Cardiac muscle cell (in vitro differentiated cells and primary cell): ENCODE measurements at regions not wholly inside any gene's neighbourhood (a gene's known extent, or its start where the extent isn't known, plus 50 kb on each side); places are given as distances from the start of the nearest gene placed in this dataset.
A peak's percentile ranks its signal among the peaks of the same experiment; 100 is the strongest.

Source experiments
- DNase-seq, 2 donors: peaks; one replicate each; pipeline versions ENCODE4 v3.0.0 to v3.0.0-alpha.2; 2010 to 2017; ENCODE audit warnings: low read depth in 1 of 2, low spot score in 1 of 2
- H3K27ac ChIP-seq: fragments of 200-600 bp; sonication (generic); 2 replicates; pipeline ENCODE4 v1.5.1; 2016
- H3K27me3 ChIP-seq: fragments of 200-600 bp; sonication (generic); 2 replicates; pipeline ENCODE4 v1.6.0; 2016; ENCODE audit warnings: control low read depth
- H3K36me3 ChIP-seq: fragments of 200-600 bp; sonication (generic); 2 replicates; pipeline ENCODE4 v1.5.1; 2016; ENCODE audit warnings: control low read depth
- H3K4me1 ChIP-seq: fragments of 200-600 bp; sonication (generic); 2 replicates; pipeline ENCODE4 v1.8.1; 2017; ENCODE audit warnings: low read depth, mild to moderate bottlenecking, mixed run types
- H3K4me3 ChIP-seq: fragments of 200-600 bp; sonication (generic); 2 replicates; pipeline ENCODE4 v1.5.1; 2016; ENCODE audit warnings: mild to moderate bottlenecking
- H3K9me3 ChIP-seq: fragments of 200-600 bp; sonication (generic); 2 replicates; pipeline ENCODE4 v1.5.1; 2017; ENCODE audit warnings: low read depth, mild to moderate bottlenecking, control low read depth
- CTCF ChIP-seq: IDR thresholded peaks from 2 replicates; pipeline ENCODE4 v1.5.1; 2012; ENCODE audit warnings: low read depth, mild to moderate bottlenecking, low read length

DNA sequence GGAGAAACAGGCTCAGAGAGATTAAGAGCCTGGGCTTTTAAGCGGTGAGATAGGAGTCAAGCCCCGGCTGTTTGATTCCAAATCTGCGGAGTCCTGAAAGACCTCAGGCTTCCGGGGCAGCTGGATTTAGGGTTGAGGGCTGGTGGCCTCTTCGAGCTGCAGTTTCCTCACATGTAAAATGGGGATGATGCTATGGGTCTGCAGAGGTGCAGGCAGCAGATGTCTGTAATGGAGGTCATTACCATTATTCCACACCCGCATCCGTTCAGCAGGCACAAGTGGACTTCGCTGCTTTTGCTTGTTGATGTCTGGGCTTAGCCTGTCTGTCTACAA lies 175.6 kb upstream of the HS6ST1 start:
- TF ChIP-seq CTCF, result no peak
- Histone ChIP-seq H3K27ac (peak overlapping the region; percentile 63), H3K9me3 (no peaks in the 10 kb centered on the region), H3K36me3 (no peaks in the 10 kb centered on the region), H3K27me3 (no peaks in the 10 kb centered on the region), H3K4me3 (no peak overlapping the region), H3K4me1 (peaks cover 23% of the 10 kb centered on the region)
- no peak for DNase-seq

DNA sequence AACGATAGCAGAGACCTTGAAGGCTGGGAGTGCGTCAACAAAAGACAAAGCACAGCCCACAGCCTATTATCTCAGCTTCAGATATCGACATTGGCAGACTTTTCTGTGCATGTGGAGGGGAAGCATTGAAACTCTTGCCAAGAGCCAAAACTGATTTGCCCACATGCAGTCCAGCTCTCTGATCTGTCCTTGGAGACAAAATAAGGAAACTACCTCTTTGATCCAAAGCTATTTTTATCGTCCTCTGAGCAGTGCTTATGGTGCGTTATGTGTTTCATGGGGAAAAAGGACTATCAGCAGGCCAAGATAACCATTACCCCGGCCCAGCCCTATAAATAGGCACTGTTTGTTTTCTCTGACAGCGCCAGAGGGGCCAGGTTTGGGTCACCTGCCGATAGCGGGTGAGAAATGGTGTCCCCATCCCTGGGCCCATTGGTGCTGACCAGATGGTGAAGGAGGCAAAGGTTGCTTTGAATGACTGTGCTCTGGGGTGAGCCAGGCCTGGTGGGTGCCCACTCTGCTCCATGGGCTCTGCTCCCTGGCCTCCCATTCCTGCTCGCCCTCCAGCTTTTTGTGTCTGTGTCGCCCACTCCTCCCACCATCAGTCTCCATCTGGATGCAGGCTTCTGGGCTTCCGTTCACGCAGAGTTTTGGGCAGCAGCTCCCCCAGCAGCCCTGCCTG lies 176.1 kb upstream of the HS6ST1 start:
- Histone ChIP-seq H3K4me1 (peaks cover 18% of the 10 kb centered on the region), H3K4me3 (no peak overlapping the region), H3K27me3 (no peaks in the 10 kb centered on the region), H3K36me3 (no peaks in the 10 kb centered on the region), H3K9me3 (no peaks in the 10 kb centered on the region), H3K27ac (peak overlapping the region; percentile 63)
- TF ChIP-seq CTCF, result no peak
- peak; percentile 68 to 93 for DNase-seq

DNA sequence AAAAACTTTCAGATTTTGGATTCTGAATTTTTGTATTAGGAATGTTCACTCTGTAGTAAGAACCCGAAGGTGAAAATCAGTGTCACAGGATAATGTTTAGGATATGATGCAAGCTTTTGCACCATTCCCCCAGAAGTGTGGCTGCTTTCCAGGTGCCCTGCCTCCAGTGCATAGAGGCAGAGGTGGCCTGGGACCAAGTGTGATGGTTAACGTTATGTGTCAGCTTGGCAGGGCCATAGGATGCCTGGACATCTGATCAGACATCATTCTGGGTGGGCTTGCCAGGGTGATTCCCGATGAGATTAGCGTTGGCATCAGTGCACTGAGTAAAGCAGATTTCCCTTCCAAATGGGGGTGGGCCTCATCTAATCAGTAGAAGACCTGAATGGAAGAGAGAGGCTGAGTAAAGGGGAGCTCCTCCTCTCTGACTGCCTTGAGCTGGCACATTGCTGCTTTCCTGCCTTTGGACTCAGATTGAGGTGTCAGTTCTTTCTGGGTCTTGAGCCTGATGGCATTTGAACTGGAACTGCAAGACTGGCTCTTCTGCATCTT lies 177.4 kb upstream of the HS6ST1 start:
- no peaks in the 10 kb centered on the region for H3K27me3 ChIP-seq
- no peak overlapping the region for H3K27ac ChIP-seq
- H3K4me1 ChIP-seq, result peaks cover 17% of the 10 kb centered on the region
- H3K9me3 ChIP-seq, result no peaks in the 10 kb centered on the region
- DNase-seq, result peak in 1 of 2 donors; percentile 29
- H3K36me3 ChIP-seq, result no peaks in the 10 kb centered on the region
- no peak overlapping the region for H3K4me3 ChIP-seq
- TF ChIP-seq CTCF, result no peak

- no peak overlapping the region for H3K27ac ChIP-seq
- H3K36me3 ChIP-seq, result no peaks in the 10 kb centered on the region
- H3K4me1 ChIP-seq, result peaks cover 17% of the 10 kb centered on the region
- H3K27me3 ChIP-seq, result no peaks in the 10 kb centered on the region
- H3K4me3 ChIP-seq, result no peak overlapping the region
- no peak for DNase-seq
- H3K9me3 ChIP-seq, result no peaks in the 10 kb centered on the region
- TF ChIP-seq CTCF, result no peak
Measured at GRCh38 chr2:128496700-128497099, 178.0 kb upstream of the HS6ST1 start.

- Histone ChIP-seq H3K9me3 (no peaks in the 10 kb centered on the region), H3K4me3 (no peak overlapping the region), H3K27me3 (no peaks in the 10 kb centered on the region), H3K4me1 (peaks cover 25% of the 10 kb centered on the region), H3K27ac (no peak overlapping the region), H3K36me3 (no peaks in the 10 kb centered on the region)
- DNase-seq, result no peak
- TF ChIP-seq CTCF, result no peak
Measured at GRCh38 chr2:128497461-128497860, 178.8 kb upstream of the HS6ST1 start.

GRCh38 chr2:128498086-128498485 lies 179.4 kb upstream of the HS6ST1 start:
- no peaks in the 10 kb centered on the region for H3K27me3 ChIP-seq
- no peaks in the 10 kb centered on the region for H3K9me3 ChIP-seq
- DNase-seq, result no peak
- H3K27ac ChIP-seq, result no peak overlapping the region
- H3K4me3 ChIP-seq, result no peak overlapping the region
- peaks cover 29% of the 10 kb centered on the region for H3K4me1 ChIP-seq
- H3K36me3 ChIP-seq, result no peaks in the 10 kb centered on the region
- TF ChIP-seq CTCF, result no peak
